Suppressor macrophage (primary cell): ENCODE measurements at regions not wholly inside any gene's neighbourhood (a gene's known extent, or its start where the extent isn't known, plus 50 kb on each side); places are given as distances from the start of the nearest gene placed in this dataset.

Experiments used
- DNase-seq, 4 experiments: peaks; one replicate each; pipeline ENCODE4 v3.0.0-alpha.2; 2020 to 2022

- DNase-seq: no peak
These were observed 438.9 kb upstream of the ARRDC4 start for GRCh38 chr15:97521381-97522285.

DNA sequence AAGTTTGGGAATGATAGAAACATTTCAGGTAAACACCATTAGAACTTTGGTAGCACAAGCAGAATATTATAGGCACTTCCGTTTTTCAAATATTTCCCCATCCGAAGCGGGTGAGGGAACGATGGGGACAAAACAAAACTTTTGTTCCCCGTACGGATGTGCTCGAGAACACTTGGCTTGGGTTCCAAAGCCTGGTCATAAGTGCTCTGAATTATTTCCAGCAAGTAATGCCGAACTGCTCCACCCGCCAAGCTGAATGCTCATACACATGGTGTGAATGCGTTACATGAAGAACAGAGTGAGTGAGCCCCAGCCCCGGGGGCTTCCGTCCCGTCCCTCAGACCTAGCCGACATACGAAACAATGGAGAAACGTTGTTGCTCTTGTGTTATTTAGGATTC lies 438.2 kb upstream of the ARRDC4 start:
- no peak for DNase-seq

GRCh38 chr15:97525809-97526208 lies 434.7 kb upstream of the ARRDC4 start:
- no peak for DNase-seq

GRCh38 chr15:97528238-97528637 lies 432.3 kb upstream of the ARRDC4 start:
- no peak for DNase-seq

GRCh38 chr15:97545799-97546198 lies 414.7 kb upstream of the ARRDC4 start:
- DNase-seq: peak; percentile 4 to 57 (median 38)

GRCh38 chr15:97547381-97547780 lies 413.1 kb upstream of the ARRDC4 start:
- DNase-seq: no peak

DNA sequence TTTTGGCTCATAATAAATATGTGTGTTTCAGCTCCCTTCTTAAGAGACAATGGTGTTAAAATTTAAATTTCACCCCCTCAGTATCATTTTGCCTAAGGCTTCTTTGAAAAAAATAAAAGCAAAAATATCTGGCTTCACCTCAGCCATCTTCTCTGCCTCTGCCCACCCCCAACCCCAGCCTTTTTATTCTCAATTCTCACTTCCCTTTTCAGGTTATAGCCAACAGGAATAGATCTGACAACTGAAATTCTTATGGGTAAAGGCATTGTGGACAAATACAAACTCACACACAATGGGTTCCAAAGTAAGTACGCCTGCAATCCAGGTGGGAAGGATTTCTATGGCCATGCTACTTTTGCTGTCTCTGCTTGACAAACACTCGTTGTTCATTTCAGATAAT lies 399.0 kb upstream of the ARRDC4 start:
- DNase-seq: peak in 2 of 4 experiments; percentile 2 to 28

GRCh38 chr15:97563516-97563915 lies 397.0 kb upstream of the ARRDC4 start:
- no peak for DNase-seq

GRCh38 chr15:97566961-97567360 lies 393.5 kb upstream of the ARRDC4 start:
- DNase-seq: peak in 1 of 4 experiments; percentile 7

DNA sequence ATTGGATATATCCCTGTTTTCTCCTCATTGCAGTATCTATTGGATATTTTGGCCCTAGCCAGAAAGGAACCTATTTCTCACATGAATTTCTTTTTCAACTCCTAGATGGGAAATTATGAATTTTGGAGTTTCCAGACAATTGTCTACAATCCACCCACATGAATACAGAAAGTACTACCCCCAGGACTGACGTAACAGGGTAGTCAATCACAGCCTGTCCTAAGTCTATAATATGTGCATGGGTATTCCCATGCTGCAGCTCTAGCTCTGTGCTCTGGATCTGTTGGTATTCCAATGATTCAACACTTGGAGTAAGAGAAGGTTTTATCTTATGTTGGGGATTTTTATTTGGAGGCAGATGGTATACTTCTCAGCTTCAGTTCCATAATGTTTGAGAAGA lies 393.1 kb upstream of the ARRDC4 start:
- DNase-seq: no peak

- DNase-seq: no peak
These were observed 383.4 kb upstream of the ARRDC4 start for GRCh38 chr15:97576929-97577645.

DNA sequence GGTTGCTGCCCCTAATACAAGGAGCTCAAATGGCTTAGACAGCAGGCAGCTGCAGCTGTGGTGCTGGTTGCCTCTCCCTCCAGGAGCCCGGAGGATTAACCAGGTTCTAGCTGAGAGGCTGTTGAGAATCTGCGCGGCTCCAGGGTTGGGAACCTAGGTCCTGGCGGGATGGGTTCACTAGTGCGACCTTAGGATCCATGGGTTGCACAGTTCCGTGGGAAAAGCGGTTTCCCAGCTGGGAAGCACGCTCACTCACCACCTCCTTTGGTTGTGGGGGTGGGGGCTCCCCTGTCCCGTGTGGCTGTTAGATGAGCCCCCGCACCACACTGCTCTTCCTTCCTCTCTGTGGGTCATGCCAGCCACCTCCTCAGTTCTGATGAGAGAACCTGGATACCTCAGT lies 375.1 kb upstream of the ARRDC4 start:
- DNase-seq: no peak

DNA sequence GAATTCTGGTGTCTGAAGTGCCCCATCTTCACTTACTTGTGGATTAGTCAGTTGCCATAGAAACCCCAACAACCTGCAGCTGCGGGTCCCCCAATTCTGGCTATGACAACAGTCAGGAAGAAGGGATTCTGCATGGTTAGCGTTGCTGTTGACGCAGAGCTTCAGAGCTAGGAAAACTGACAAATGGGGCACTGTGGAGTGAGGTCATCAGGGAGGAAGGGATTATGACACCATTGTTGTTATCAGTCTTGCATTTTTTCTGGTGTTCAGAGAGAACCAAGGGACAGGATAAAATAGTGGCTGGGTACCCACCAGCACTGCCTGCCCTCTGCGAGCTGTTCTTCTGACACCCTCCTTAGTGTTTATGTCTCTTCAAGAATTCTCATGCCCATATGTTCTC lies 367.7 kb upstream of the ARRDC4 start:
- no peak for DNase-seq

DNA sequence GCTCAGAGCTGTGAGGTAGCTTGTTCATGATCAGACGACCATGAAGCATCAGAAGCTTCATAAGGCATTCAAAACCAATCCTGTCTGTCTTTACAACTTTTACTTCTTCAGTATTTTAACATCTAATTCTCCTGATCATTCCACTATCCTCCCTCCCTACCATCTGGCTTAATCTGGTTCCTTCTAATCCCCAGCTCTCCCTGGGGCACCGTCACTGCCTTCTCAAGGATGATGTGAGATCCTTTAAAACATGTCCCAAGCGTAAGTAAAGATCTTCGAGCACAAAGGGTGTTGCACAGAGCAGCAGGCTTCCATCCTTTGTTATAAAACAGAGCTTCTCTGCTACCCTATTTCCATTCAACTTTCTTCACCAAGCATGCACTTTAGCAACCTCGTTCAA lies 362.7 kb upstream of the ARRDC4 start:
- DNase-seq: no peak

GRCh38 chr15:97598353-97598798 lies 362.1 kb upstream of the ARRDC4 start:
- DNase-seq: no peak

- no peak for DNase-seq
These were observed 360.3 kb upstream of the ARRDC4 start for GRCh38 chr15:97600190-97600589.

GRCh38 chr15:97604677-97605076 lies 355.8 kb upstream of the ARRDC4 start:
- no peak for DNase-seq

- DNase-seq: no peak
These were observed 345.4 kb upstream of the ARRDC4 start for GRCh38 chr15:97615114-97615513.

DNA sequence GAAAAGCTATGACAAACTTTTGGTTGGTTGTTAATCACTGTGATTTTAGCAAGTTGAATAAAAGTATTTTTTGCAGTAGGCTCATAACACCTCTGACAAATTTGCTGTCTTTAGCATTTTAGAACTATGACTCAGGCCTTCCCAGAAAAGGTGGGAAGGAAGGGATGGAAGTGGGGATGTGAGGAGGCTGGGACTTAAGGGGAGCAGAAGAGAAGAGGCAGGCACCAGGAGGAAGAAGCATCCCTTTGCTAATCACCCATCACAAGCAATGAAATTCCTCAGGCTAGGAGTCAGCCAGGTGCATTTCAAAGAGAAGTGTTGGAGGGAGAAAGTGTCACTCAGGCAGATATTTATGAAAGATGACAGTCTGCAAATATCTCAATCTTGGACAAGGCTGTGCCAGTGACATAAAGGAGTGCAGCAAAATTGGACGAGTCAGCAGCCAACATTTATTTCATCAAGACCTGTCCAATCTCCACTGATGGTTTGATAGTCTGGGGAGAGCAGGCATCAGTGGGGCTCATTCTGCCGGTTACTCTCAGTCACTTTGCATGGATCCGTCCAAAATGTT lies 337.3 kb upstream of the ARRDC4 start:
- no peak for DNase-seq

DNA sequence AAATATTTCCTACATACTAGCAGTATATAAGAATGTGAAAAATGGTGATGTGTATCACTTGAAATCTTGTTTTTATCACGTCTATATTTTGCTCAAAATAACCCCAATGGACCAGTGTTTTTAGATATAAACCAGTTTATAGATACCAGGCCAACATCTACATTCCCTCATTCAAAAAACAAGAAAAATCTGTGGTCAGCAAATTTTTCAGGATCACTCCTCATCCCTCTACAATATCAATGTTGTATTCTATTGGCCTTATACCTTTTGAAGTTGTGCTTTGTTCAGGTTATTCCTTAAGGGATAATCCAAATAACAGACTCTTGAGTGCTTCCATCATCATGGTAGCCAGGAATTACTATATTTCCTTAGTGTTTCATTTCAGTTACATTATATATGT lies 332.9 kb upstream of the ARRDC4 start:
- DNase-seq: no peak

DNA sequence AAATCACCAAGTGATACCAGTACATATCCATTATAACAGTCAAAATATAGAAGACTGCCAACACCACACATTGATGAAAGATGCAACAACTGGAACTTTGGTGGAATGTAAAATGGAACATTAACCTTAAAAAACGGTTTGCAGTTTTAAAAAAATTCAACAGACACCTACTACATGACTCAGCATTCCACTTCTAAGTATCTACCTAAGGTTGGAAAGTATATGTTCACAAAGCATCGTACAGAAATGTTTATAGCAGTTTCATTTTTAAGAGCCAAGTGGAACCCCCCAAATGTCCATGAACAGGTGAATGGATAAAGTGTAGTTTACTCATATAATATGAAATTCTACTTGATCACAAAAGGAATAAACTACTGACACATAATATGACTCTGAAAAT lies 314.7 kb upstream of the ARRDC4 start:
- no peak for DNase-seq

- no peak for DNase-seq
These were observed 311.8 kb upstream of the ARRDC4 start for GRCh38 chr15:97648728-97649127.

- DNase-seq: no peak
These were observed 308.5 kb upstream of the ARRDC4 start for GRCh38 chr15:97652041-97652440.
